HG02840 (cell line): ENCODE measurements at regions not wholly inside any gene's neighbourhood (a gene's known extent, or its start where the extent isn't known, plus 50 kb on each side); places are given as distances from the start of the nearest gene placed in this dataset.

Experiments used
- ATAC-seq: cut with Tn5 transposase; IDR thresholded peaks from one replicate; pipeline ENCODE4 v1.9.1; 2021; ENCODE audit warnings: mild to moderate bottlenecking, moderate library complexity, moderate number of reproducible peaks; ENCODE audit not compliant: unreplicated experiment, low FRiP score

GRCh38 chr11:130703489-130704190, 212.6 kb downstream of the SNX19 start:
- ATAC-seq, result no peak

- ATAC-seq, result no peak
Measured at GRCh38 chr11:130705670-130706421, 210.4 kb downstream of the SNX19 start.

GRCh38 chr11:130706572-130706971, 209.7 kb downstream of the SNX19 start:
- ATAC-seq, result no peak

GRCh38 chr11:130707217-130707616, 209.1 kb downstream of the SNX19 start:
- no peak for ATAC-seq

GRCh38 chr11:130709531-130709930, 206.7 kb downstream of the SNX19 start:
- ATAC-seq, result no peak

- ATAC-seq, result no peak
Measured at GRCh38 chr11:130710021-130710420, 206.3 kb downstream of the SNX19 start.

GRCh38 chr11:130710497-130711012, 205.7 kb downstream of the SNX19 start:
- no peak for ATAC-seq

- ATAC-seq, result no peak
Measured at GRCh38 chr11:130711193-130711592, 205.1 kb downstream of the SNX19 start.

GRCh38 chr11:130712480-130712879, 203.8 kb downstream of the SNX19 start:
- ATAC-seq, result no peak

- no peak for ATAC-seq
Measured at GRCh38 chr11:130715085-130715876, 201.0 kb downstream of the SNX19 start.

GRCh38 chr11:130715877-130716220, 200.4 kb downstream of the SNX19 start:
- ATAC-seq, result no peak

- ATAC-seq, result no peak
Measured at GRCh38 chr11:130718120-130718519, 198.2 kb downstream of the SNX19 start.

- no peak for ATAC-seq
Measured at GRCh38 chr11:130719220-130719915, 196.9 kb downstream of the SNX19 start.

- no peak for ATAC-seq
Measured at GRCh38 chr11:130720232-130721022, 195.9 kb downstream of the SNX19 start.

- no peak for ATAC-seq
Measured at GRCh38 chr11:130721023-130721681, 195.1 kb downstream of the SNX19 start.

- ATAC-seq, result no peak
Measured at GRCh38 chr11:130721736-130722135, 194.5 kb downstream of the SNX19 start.

GRCh38 chr11:130722401-130722800, 193.9 kb downstream of the SNX19 start:
- ATAC-seq, result no peak

- no peak for ATAC-seq
Measured at GRCh38 chr11:130725421-130726233, 190.7 kb downstream of the SNX19 start.
